Panc1 (cell line): ENCODE measurements at regions not wholly inside any gene's neighbourhood (a gene's known extent, or its start where the extent isn't known, plus 50 kb on each side); places are given as distances from the start of the nearest gene placed in this dataset.

ENCODE experiments used
- ATAC-seq: fragments of 200-7000 bp; cut with Tn5 transposase; 2 replicates; pipeline ENCODE4 v1.9.1; 2020; ENCODE audit warnings: mild to moderate bottlenecking, moderate library complexity
- BruUV-seq: library from RNA; stranded (reverse); fragments of 400-500 nt; replicated peaks from 2 replicates; lab custom pipeline; 2021; lab: Mats Ljungman, UMichigan
- CTCF ChIA-PET: fragments of 300-600 bp; sonication (Branson Sonifier 250); formaldehyde crosslinking; loops from one replicate; lab custom pipeline; 2022; ENCODE audit warnings: antibody characterized with exemption; lab: Charles Lee
- POLR2A ChIA-PET: fragments of 300-600 bp; sonication (Branson Sonifier 250); formaldehyde crosslinking; loops from one replicate; lab custom pipeline; 2022; ENCODE audit warnings: antibody characterized with exemption; lab: Charles Lee
- DNase-seq: peaks from one replicate; pipeline ENCODE4 v3.0.0-alpha.2; 2010; ENCODE audit warnings: low read depth, low spot score
- H3K27ac ChIP-seq: 2 replicates; pipeline ENCODE4 v1.5.1; 2011; ENCODE audit warnings: mild to moderate bottlenecking, low read length, inconsistent platforms
- H3K27me3 ChIP-seq: fragments of 200-500 bp; sonication (Bioruptor generic); 2 replicates; pipeline ENCODE4 v1.6.0; 2014; ENCODE audit warnings: low read length, inconsistent platforms; ENCODE audit not compliant: control insufficient read depth, insufficient read depth
- H3K36me3 ChIP-seq: fragments of 200-500 bp; sonication (Bioruptor generic); 2 replicates; pipeline ENCODE4 v1.5.1; 2014; ENCODE audit warnings: inconsistent platforms, mild to moderate bottlenecking, low read length, moderate library complexity; ENCODE audit not compliant: control insufficient read depth, insufficient read depth
- H3K4me1 ChIP-seq: 2 replicates; pipeline ENCODE4 v1.5.1; 2011; ENCODE audit warnings: inconsistent platforms, mild to moderate bottlenecking, low read length, moderate library complexity; ENCODE audit not compliant: control insufficient read depth, insufficient read depth
- H3K4me3 ChIP-seq, 2 experiments: 2 replicates each; pipeline ENCODE4 v1.5.1; 2011 to 2012; ENCODE audit warnings: low read depth in 2 of 2, low read length in 2 of 2, mild to moderate bottlenecking in 2 of 2, inconsistent platforms in 1 of 2, moderate library complexity in 1 of 2
- H3K9me3 ChIP-seq: fragments of 200-500 bp; sonication (Bioruptor generic); 2 replicates; pipeline ENCODE4 v1.5.1; 2014; ENCODE audit warnings: low read depth, mild to moderate bottlenecking, inconsistent platforms, low read length, moderate library complexity; ENCODE audit not compliant: control insufficient read depth, insufficient read depth
- POLR2AphosphoS5 ChIP-seq: IDR thresholded peaks from 2 replicates; pipeline ENCODE4 v1.6.1; 2012; ENCODE audit warnings: mild to moderate bottlenecking, low read depth, low read length, moderate library complexity
- SIN3A ChIP-seq: IDR thresholded peaks from 2 replicates; pipeline ENCODE4 v1.6.1; 2012; ENCODE audit warnings: low read depth, mild to moderate bottlenecking, low read length, moderate library complexity, borderline replicate concordance; ENCODE audit not compliant: insufficient read depth
- TCF7L2 ChIP-seq: IDR thresholded peaks from 2 replicates; pipeline ENCODE4 v1.6.1; 2011; ENCODE audit warnings: mild to moderate bottlenecking, low read depth, low read length, inconsistent platforms
- in situ Hi-C: cut with HindIII; loops from 2 replicates; pipeline ENCODE4 v1.10.0; 2016; ENCODE audit warnings: low sequenced_read_pairs, low pct_unique_long_range_greater_than_20kb
- intact Hi-C: fragments of 100-400 bp; cut with micrococcal nuclease; formaldehyde crosslinking; loops from one replicate; pipeline ENCODE4 v1.10.0; 2022; ENCODE audit not compliant: unreplicated experiment
- TF ChIP-seq, protein P1 (sequence below): fragments of 450-650 bp; IDR thresholded peaks from 2 replicates; pipeline ENCODE4 v1.5.1; 2017; ENCODE audit warnings: mild to moderate bottlenecking
- TF ChIP-seq, protein P2 (sequence below), 2 experiments: IDR thresholded peaks; 2 replicates each; pipeline ENCODE4 v1.6.1; 2011 to 2012; ENCODE audit warnings: low read depth in 2 of 2, control low read depth in 1 of 2, low read length in 1 of 2, mild to moderate bottlenecking in 1 of 2, moderate library complexity in 1 of 2; ENCODE audit not compliant: insufficient read depth in 1 of 2

DNA sequence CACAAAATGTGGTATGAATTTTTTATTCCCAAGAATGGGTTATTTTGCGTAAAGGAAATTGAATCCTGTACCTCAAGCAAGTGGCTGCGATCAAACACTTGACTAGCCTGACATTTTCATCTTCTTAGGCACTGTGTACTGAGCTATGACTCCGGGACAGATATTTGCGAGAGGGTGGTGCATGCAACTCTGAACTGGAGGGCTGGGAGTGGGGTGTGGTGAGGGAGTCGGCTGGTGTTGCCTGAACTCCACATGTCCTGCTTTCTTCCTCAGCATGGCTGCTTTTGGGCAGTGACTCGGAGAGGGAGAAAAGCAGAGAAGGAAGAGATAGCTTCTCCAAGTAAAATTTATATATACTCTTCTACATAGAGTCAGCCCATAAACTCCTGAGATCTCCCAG lies 68.5 kb upstream of the GATB start:
- no TSS peak for BruUV-seq
- CTCF ChIA-PET: no interaction called here

DNA sequence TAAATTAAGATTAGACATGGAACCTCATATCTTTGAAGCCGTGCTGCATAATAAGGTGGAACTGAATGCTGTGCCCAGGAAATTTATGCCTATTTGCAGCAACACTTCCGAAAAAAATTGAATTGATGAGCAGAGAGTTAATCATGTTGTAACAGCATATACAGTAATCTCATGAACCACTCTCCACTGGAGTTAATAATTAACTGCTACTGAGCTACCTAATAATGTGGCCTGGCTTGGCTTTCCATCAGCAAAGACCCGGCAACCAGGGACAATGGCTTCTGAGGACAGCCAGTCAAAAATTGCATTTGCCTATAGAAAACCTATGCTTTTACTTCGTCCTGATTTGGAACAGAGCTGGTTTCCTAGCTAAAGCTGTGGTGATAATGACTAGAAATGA lies 63.8 kb upstream of the GATB start:
- no peak for DNase-seq
- Histone ChIP-seq H3K27me3 (0 out of 2 replicates have a peak, but pooled peaks cover 2% of the 10 kb centered on the region), H3K27ac (no peak overlapping the region), H3K4me3 (no peak overlapping the region), H3K9me3 (no peaks in the 10 kb centered on the region), H3K4me1 (no peaks in the 10 kb centered on the region), H3K36me3 (no peaks in the 10 kb centered on the region)
- TF ChIP-seq SIN3A (no peak), POLR2AphosphoS5 (no peak), TCF7L2 (no peak)
- TF ChIP-seq, protein P1, sequence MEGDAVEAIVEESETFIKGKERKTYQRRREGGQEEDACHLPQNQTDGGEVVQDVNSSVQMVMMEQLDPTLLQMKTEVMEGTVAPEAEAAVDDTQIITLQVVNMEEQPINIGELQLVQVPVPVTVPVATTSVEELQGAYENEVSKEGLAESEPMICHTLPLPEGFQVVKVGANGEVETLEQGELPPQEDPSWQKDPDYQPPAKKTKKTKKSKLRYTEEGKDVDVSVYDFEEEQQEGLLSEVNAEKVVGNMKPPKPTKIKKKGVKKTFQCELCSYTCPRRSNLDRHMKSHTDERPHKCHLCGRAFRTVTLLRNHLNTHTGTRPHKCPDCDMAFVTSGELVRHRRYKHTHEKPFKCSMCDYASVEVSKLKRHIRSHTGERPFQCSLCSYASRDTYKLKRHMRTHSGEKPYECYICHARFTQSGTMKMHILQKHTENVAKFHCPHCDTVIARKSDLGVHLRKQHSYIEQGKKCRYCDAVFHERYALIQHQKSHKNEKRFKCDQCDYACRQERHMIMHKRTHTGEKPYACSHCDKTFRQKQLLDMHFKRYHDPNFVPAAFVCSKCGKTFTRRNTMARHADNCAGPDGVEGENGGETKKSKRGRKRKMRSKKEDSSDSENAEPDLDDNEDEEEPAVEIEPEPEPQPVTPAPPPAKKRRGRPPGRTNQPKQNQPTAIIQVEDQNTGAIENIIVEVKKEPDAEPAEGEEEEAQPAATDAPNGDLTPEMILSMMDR: no peak
- TF ChIP-seq, protein P2, sequence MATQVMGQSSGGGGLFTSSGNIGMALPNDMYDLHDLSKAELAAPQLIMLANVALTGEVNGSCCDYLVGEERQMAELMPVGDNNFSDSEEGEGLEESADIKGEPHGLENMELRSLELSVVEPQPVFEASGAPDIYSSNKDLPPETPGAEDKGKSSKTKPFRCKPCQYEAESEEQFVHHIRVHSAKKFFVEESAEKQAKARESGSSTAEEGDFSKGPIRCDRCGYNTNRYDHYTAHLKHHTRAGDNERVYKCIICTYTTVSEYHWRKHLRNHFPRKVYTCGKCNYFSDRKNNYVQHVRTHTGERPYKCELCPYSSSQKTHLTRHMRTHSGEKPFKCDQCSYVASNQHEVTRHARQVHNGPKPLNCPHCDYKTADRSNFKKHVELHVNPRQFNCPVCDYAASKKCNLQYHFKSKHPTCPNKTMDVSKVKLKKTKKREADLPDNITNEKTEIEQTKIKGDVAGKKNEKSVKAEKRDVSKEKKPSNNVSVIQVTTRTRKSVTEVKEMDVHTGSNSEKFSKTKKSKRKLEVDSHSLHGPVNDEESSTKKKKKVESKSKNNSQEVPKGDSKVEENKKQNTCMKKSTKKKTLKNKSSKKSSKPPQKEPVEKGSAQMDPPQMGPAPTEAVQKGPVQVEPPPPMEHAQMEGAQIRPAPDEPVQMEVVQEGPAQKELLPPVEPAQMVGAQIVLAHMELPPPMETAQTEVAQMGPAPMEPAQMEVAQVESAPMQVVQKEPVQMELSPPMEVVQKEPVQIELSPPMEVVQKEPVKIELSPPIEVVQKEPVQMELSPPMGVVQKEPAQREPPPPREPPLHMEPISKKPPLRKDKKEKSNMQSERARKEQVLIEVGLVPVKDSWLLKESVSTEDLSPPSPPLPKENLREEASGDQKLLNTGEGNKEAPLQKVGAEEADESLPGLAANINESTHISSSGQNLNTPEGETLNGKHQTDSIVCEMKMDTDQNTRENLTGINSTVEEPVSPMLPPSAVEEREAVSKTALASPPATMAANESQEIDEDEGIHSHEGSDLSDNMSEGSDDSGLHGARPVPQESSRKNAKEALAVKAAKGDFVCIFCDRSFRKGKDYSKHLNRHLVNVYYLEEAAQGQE (IDR thresholded peaks at IDR 0.05; ENCODE audit: insufficient read depth in 1 of 2, low read depth in 2 of 2, low read length in 1 of 2): no peak
- intact Hi-C loops (no loop called here), in situ Hi-C loops (no loop called here)
- ChIA-PET POLR2A (no interaction called here), CTCF (no interaction called here)
- ATAC-seq: no peak
- BruUV-seq: no TSS peak

More for the DNA sequence above, 68.5 kb upstream of the GATB start:
- no peaks in the 10 kb centered on the region for H3K36me3 ChIP-seq
- in situ Hi-C loops: no loop called here
- TF ChIP-seq SIN3A (no peak), TCF7L2 (no peak), POLR2AphosphoS5 (no peak)
- TF ChIP-seq, protein P1: no peak
- TF ChIP-seq, protein P2 (IDR thresholded peaks at IDR 0.05; ENCODE audit: insufficient read depth in 1 of 2, low read depth in 2 of 2, low read length in 1 of 2): no peak
- POLR2A ChIA-PET: no interaction called here
- intact Hi-C loops: no loop called here
- H3K27ac ChIP-seq: no peak overlapping the region
- H3K4me3 ChIP-seq: no peak overlapping the region
- H3K9me3 ChIP-seq: no peaks in the 10 kb centered on the region
- H3K4me1 ChIP-seq: no peaks in the 10 kb centered on the region
- DNase-seq: no peak
- no peak for ATAC-seq
- H3K27me3 ChIP-seq: 0 out of 2 replicates have a peak, but pooled peaks cover 2% of the 10 kb centered on the region
